ENCODE measurements at regions not wholly inside any gene's neighbourhood (a gene's known extent, or its start where the extent isn't known, plus 50 kb on each side); places are given as distances from the start of the nearest gene placed in this dataset.

DNA sequence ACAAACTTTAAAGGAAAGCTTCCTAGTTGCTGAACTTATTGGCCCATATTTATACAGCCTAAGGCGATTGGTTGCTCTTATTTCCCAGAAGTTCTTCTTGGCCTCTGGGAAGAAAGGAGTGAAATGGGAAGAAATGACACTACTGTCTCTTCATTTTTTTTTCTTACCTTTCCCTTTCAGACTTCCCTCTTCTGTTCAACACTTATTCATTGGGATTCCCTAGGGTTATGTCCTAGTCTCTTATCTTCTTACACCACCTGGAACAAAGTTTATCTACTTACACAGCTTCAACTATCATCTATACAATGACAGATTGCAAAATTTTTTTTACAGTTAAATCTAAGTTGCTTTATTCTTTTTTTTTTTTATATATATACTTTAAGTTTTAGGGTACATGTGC, 68.0 kb downstream of the SNX12 start:
- H3K36me3 ChIP-seq, result no peaks in the 10 kb centered on the region
- no peaks in the 10 kb centered on the region for H3K9me3 ChIP-seq
- H3K4me1 ChIP-seq, result no peaks in the 10 kb centered on the region
- H3K4me3 ChIP-seq (ENCODE audit: low read depth, low read length), result no peak overlapping the region
- TF ChIP-seq, protein P1, sequence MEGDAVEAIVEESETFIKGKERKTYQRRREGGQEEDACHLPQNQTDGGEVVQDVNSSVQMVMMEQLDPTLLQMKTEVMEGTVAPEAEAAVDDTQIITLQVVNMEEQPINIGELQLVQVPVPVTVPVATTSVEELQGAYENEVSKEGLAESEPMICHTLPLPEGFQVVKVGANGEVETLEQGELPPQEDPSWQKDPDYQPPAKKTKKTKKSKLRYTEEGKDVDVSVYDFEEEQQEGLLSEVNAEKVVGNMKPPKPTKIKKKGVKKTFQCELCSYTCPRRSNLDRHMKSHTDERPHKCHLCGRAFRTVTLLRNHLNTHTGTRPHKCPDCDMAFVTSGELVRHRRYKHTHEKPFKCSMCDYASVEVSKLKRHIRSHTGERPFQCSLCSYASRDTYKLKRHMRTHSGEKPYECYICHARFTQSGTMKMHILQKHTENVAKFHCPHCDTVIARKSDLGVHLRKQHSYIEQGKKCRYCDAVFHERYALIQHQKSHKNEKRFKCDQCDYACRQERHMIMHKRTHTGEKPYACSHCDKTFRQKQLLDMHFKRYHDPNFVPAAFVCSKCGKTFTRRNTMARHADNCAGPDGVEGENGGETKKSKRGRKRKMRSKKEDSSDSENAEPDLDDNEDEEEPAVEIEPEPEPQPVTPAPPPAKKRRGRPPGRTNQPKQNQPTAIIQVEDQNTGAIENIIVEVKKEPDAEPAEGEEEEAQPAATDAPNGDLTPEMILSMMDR (IDR thresholded peaks at IDR 0.05; ENCODE audit: low read depth, low read length), result no peak
- no peak for DNase-seq
- no peaks in the 10 kb centered on the region for H3K27me3 ChIP-seq

DNA sequence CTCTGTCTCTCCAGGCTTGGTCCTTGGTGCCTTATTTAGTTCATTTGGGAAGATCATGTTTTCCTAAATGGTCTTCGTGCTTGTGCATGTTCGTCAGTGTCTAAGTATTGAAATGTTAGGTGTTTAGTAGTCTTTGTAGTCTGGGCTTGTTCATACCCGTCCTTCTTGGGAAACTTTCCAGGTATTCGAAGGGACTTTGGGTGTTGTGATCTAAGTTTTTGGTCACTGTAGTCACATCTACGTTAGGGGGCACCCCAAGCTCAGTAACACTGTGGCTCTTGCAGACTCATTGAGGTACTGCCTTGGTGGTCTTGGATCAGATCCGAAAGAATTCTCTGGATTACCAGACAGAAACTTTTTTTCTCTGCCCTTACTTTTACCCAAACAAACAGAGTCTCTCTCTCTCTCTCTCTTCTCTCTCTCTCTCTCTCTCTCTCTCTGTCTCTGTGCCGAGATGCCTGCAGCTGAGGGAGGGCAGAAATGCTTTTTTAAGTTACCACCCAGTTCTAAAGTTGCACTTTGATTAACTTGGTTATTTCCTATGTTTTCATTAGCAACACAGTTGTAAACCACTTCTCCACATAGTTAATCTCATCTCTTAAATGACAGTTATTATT, 67.6 kb upstream of the SLC7A3 start:
- Histone ChIP-seq H3K4me3 (ENCODE audit: low read depth, low read length) (no peak overlapping the region), H3K9me3 (no peaks in the 10 kb centered on the region), H3K27me3 (no peaks in the 10 kb centered on the region), H3K36me3 (no peaks in the 10 kb centered on the region), H3K4me1 (no peaks in the 10 kb centered on the region)
- TF ChIP-seq, protein P1 (IDR thresholded peaks at IDR 0.05; ENCODE audit: low read depth, low read length), result peak; percentile 59
- DNase-seq, result peak; percentile 41

DNA sequence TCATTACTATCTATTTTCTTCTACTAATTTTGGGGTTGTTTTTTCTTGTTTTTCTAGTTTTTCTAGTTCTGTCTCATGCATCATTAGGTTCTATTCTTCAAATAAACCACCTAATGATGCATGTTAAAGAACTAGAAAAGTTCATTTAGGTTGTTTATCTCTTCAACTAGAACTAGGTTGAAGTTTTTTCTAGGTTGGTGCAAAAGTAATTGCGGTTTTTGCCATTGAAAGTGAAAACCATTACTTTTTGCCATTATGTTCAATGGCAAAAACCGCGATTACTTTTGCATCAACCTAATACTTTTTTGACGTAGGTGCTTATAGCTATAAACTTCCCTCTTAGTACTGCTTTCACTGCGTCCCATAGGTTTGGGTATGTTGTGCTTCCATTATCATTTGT, 64.4 kb upstream of the SLC7A3 start:
- H3K9me3 ChIP-seq, result no peaks in the 10 kb centered on the region
- no peaks in the 10 kb centered on the region for H3K27me3 ChIP-seq
- no peaks in the 10 kb centered on the region for H3K36me3 ChIP-seq
- TF ChIP-seq, protein P1 (IDR thresholded peaks at IDR 0.05; ENCODE audit: low read depth, low read length), result no peak
- no peaks in the 10 kb centered on the region for H3K4me1 ChIP-seq
- no peak overlapping the region for H3K4me3 ChIP-seq (ENCODE audit: low read depth, low read length)
- DNase-seq, result no peak

DNA sequence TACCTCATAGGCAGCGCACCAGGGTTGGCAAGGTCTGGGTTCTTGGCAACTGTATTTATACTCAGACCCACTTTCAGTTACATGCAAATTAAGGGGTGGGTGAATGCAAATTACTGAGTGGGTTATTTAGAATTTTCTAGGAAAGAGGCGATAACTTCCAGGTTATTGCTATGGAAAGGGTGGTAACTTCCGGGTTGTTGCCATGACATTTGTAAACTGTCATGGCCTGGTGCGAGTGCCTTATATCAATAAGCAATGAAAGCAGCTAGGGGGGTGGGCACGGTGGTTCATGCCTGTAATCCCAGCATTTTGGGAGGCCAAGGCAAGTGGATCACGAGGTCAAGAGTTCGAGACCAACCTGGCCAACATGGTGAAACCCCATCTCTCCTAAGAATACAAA, 57.5 kb upstream of the SLC7A3 start:
- TF ChIP-seq, protein P1 (IDR thresholded peaks at IDR 0.05; ENCODE audit: low read depth, low read length), result no peak
- DNase-seq, result no peak
- H3K36me3 ChIP-seq, result no peaks in the 10 kb centered on the region
- no peaks in the 10 kb centered on the region for H3K27me3 ChIP-seq
- H3K9me3 ChIP-seq, result no peaks in the 10 kb centered on the region
- no peaks in the 10 kb centered on the region for H3K4me1 ChIP-seq
- H3K4me3 ChIP-seq (ENCODE audit: low read depth, low read length), result no peak overlapping the region

Data from BE2C (cell line).